ENCODE measurements at regions not wholly inside any gene's neighbourhood (a gene's known extent, or its start where the extent isn't known, plus 50 kb on each side); places are given as distances from the start of the nearest gene placed in this dataset.

GRCh38 chr6:85273046-85273445, 176.8 kb upstream of the NT5E start:
- H3K27me3 ChIP-seq (ENCODE audit: control insufficient read depth, insufficient read depth, low read length), result no peaks in the 10 kb centered on the region
- no peak for TF ChIP-seq REST (IDR thresholded peaks at IDR 0.05; ENCODE audit: insufficient read depth in 1 of 2, low read depth in 2 of 2, low read length in 1 of 2)
- TF ChIP-seq SIN3A (IDR thresholded peaks at IDR 0.05; ENCODE audit: borderline replicate concordance, insufficient read depth, low read depth, low read length), result no peak
- no peak overlapping the region for H3K27ac ChIP-seq (ENCODE audit: low read length)
- H3K4me1 ChIP-seq (ENCODE audit: control insufficient read depth, insufficient read depth, low read length), result no peaks in the 10 kb centered on the region
- DNase-seq (ENCODE audit: low read depth, low spot score), result no peak
- H3K36me3 ChIP-seq (ENCODE audit: control insufficient read depth, insufficient read depth, low read length), result no peaks in the 10 kb centered on the region
- H3K4me3 ChIP-seq (ENCODE audit: low read depth in 2 of 2, low read length in 2 of 2), result no peak overlapping the region
- in situ Hi-C loops (cut with HindIII; ENCODE audit: low pct_unique_long_range_greater_than_20kb, low sequenced_read_pairs), result no loop called here
- ATAC-seq, result no peak
- ChIA-PET CTCF (no interaction called here), POLR2A (interaction anchor here (0.7 kb wide), 1 partner anchor 820 kb away, joined by 3 read pairs; no protein-coding TSS in a partner anchor)
- intact Hi-C loops (cut with micrococcal nuclease; ENCODE audit: unreplicated experiment), result no loop called here
- H3K9me3 ChIP-seq (ENCODE audit: control insufficient read depth, insufficient read depth, low read depth, low read length), result no peaks in the 10 kb centered on the region
- no TSS peak for BruUV-seq (replicated peaks)

- ChIA-PET POLR2A (interaction anchor here (0.7 kb wide), 1 partner anchor 820 kb away, joined by 3 read pairs; no protein-coding TSS in a partner anchor), CTCF (no interaction called here)
- TF ChIP-seq SIN3A (IDR thresholded peaks at IDR 0.05; ENCODE audit: borderline replicate concordance, insufficient read depth, low read depth, low read length), result no peak
- no peak for TF ChIP-seq POLR2AphosphoS5 (IDR thresholded peaks at IDR 0.05; ENCODE audit: low read depth, low read length)
- no peak for TF ChIP-seq REST (IDR thresholded peaks at IDR 0.05; ENCODE audit: insufficient read depth in 1 of 2, low read depth in 2 of 2, low read length in 1 of 2)
- TF ChIP-seq TCF7L2 (IDR thresholded peaks at IDR 0.05; ENCODE audit: low read depth, low read length), result no peak
- no peak for TF ChIP-seq CTCF (IDR thresholded peaks at IDR 0.05)
- Histone ChIP-seq H3K36me3 (ENCODE audit: control insufficient read depth, insufficient read depth, low read length) (no peaks in the 10 kb centered on the region), H3K9me3 (ENCODE audit: control insufficient read depth, insufficient read depth, low read depth, low read length) (no peaks in the 10 kb centered on the region), H3K4me1 (ENCODE audit: control insufficient read depth, insufficient read depth, low read length) (no peaks in the 10 kb centered on the region), H3K4me3 (ENCODE audit: low read depth in 2 of 2, low read length in 2 of 2) (no peak overlapping the region), H3K27ac (ENCODE audit: low read length) (no peak overlapping the region), H3K27me3 (ENCODE audit: control insufficient read depth, insufficient read depth, low read length) (no peaks in the 10 kb centered on the region)
- no TSS peak for BruUV-seq (replicated peaks)
- intact Hi-C loops (cut with micrococcal nuclease; ENCODE audit: unreplicated experiment), result no loop called here
- in situ Hi-C loops (cut with HindIII; ENCODE audit: low pct_unique_long_range_greater_than_20kb, low sequenced_read_pairs), result no loop called here
- no peak for DNase-seq (ENCODE audit: low read depth, low spot score)
- ATAC-seq, result no peak
These were observed 177.3 kb upstream of the NT5E start for GRCh38 chr6:85272592-85272991.
